HFFc6 (cell line): ENCODE measurements at regions not wholly inside any gene's neighbourhood (a gene's known extent, or its start where the extent isn't known, plus 50 kb on each side); places are given as distances from the start of the nearest gene placed in this dataset.

Experiments used
- DNase-seq: peaks from one replicate; pipeline ENCODE4 v3.0.0-alpha.2; 2018
- H3K27ac Mint-ChIP-seq: 2 replicates; pipeline ENCODE4 v1.8.0; 2020; ENCODE audit warnings: mild to moderate bottlenecking, mixed read lengths
- H3K27me3 Mint-ChIP-seq: 2 replicates; pipeline ENCODE4 v1.8.0; 2021; ENCODE audit warnings: mild to moderate bottlenecking, moderate library complexity, mixed read lengths; ENCODE audit not compliant: insufficient read depth
- H3K36me3 Mint-ChIP-seq: 2 replicates; pipeline ENCODE4 v1.8.0; 2021; ENCODE audit warnings: low read depth, mixed read lengths
- H3K4me1 Mint-ChIP-seq: 2 replicates; pipeline ENCODE4 v1.8.0; 2020; ENCODE audit warnings: low read depth, mixed read lengths
- H3K4me3 Mint-ChIP-seq: 2 replicates; pipeline ENCODE4 v1.8.0; 2020; ENCODE audit warnings: mild to moderate bottlenecking, moderate library complexity, mixed read lengths
- H3K9me3 Mint-ChIP-seq: 2 replicates; pipeline ENCODE4 v1.8.0; 2020; ENCODE audit warnings: mild to moderate bottlenecking, mixed read lengths
- TF ChIP-seq, protein P1 (sequence below): fragments of 200-600 bp; sonication (generic); IDR thresholded peaks from 2 replicates; pipeline ENCODE4 v1.5.0; 2021; ENCODE audit warnings: antibody characterized with exemption, mild to moderate bottlenecking

DNA sequence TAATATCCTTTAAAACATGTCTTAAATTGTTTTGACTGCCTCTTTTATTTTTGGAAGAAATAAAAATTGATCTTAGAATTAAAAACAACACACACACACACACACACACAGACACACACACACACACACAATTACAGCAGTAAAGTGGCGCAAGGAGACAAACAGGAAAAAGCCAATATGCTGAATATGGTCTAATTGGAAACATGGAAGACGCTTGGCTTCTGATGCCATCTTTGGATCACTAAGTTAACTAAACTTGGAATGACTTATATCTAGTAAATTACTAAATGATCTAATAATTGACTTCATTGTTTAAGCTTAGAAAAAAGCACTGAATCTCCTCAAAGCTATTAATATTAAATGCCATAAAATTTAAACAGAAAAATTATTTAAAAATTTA, 1093.4 kb downstream of the ADGRL3 start:
- H3K9me3 Mint-ChIP-seq = peaks cover 51% of the 10 kb centered on the region
- no peaks in the 10 kb centered on the region; the same call in 1 of the 2 replicates for H3K36me3 Mint-ChIP-seq
- no peak overlapping the region for H3K4me3 Mint-ChIP-seq
- H3K27ac Mint-ChIP-seq = no peak overlapping the region
- no peaks in the 10 kb centered on the region for H3K27me3 Mint-ChIP-seq
- DNase-seq = no peak
- no peaks in the 10 kb centered on the region for H3K4me1 Mint-ChIP-seq
- TF ChIP-seq, protein P1, sequence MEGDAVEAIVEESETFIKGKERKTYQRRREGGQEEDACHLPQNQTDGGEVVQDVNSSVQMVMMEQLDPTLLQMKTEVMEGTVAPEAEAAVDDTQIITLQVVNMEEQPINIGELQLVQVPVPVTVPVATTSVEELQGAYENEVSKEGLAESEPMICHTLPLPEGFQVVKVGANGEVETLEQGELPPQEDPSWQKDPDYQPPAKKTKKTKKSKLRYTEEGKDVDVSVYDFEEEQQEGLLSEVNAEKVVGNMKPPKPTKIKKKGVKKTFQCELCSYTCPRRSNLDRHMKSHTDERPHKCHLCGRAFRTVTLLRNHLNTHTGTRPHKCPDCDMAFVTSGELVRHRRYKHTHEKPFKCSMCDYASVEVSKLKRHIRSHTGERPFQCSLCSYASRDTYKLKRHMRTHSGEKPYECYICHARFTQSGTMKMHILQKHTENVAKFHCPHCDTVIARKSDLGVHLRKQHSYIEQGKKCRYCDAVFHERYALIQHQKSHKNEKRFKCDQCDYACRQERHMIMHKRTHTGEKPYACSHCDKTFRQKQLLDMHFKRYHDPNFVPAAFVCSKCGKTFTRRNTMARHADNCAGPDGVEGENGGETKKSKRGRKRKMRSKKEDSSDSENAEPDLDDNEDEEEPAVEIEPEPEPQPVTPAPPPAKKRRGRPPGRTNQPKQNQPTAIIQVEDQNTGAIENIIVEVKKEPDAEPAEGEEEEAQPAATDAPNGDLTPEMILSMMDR = no peak

DNA sequence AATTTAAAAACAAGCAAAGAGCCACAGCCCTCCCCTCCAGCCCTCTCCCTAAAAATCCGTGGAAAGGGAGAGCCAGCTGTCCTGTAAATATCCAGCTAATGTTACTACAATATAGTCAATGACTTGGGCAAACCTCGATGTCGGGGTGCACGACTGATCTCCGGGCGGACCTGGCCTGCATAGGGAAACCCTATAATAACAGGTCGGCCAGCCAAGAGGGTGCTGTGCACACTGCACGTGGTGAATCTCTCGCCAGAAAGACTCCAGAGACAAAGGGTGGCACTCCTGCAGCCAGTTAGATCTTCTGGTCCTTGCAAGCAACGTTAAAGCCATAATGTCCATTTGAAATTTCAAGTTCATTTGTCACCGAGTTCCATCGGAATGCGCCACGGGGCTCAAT, 1092.8 kb downstream of the ADGRL3 start:
- Mint-ChIP-seq H3K9me3 (peaks cover 46% of the 10 kb centered on the region), H3K4me3 (no peak overlapping the region), H3K27ac (no peak overlapping the region), H3K4me1 (no peaks in the 10 kb centered on the region), H3K27me3 (no peaks in the 10 kb centered on the region), H3K36me3 (no peaks in the 10 kb centered on the region; the same call in 1 of the 2 replicates)
- DNase-seq = no peak
- TF ChIP-seq, protein P1 = no peak

DNA sequence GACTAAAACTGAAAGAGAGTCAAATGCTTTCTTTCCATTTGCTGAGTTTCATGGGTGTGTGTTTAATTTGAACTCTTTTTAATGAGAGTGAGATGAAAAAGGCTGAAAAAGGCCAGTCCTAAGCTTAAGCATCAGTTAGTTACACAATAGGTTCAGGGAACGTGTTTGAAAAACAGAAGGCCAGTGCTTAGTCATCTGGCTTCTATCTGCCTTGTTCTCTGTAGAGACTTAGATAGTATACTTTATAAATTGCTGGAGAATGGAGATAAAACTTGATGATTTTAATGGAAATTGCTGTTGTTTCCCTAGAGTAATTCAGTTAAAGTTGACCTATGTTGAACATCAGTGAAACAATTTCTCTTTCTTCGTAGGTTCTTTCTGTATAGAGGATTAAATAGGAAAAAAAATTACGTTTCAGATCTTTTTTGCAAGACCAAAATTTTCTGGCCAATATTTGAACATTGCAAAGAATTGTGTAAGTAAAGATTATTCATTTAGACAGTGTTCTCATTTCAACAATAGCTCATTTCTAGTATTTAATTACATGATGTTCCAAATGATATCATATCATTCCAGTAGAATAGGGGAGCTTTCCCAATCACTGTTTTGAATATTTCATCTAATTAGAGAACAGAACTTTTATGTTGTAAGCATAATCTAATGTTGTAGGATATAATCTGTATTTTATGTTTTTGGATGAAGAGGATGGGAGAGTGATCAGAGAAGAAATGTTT, 1088.8 kb downstream of the ADGRL3 start:
- no peaks in the 10 kb centered on the region for H3K4me1 Mint-ChIP-seq
- peaks cover 28% of the 10 kb centered on the region for H3K9me3 Mint-ChIP-seq
- H3K27me3 Mint-ChIP-seq = no peaks in the 10 kb centered on the region
- DNase-seq = no peak
- TF ChIP-seq, protein P1 = no peak
- H3K4me3 Mint-ChIP-seq = no peak overlapping the region
- no peaks in the 10 kb centered on the region; the same call in 1 of the 2 replicates for H3K36me3 Mint-ChIP-seq
- no peak overlapping the region for H3K27ac Mint-ChIP-seq

DNA sequence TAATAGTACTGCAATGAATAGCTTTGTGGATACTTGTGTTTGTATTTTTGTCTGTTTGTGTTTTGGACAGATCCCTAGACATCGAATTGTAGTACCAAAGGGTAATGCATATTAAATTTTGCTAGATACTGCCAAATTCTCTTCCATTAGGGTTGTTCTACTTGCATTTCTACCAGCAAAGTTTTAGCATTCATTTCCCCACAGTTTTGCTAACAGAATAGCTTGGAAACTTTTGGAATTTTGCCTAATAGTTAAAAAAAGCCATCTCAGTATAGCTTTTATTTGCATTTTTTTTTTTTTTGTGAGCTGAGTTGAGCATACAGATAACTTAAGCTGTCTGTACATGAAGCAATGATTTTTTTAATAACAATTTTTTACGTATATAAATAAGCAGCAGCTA, 1084.9 kb downstream of the ADGRL3 start:
- Mint-ChIP-seq H3K27me3 (no peaks in the 10 kb centered on the region), H3K4me3 (no peak overlapping the region), H3K27ac (no peak overlapping the region), H3K9me3 (peaks cover 20% of the 10 kb centered on the region), H3K36me3 (no peaks in the 10 kb centered on the region), H3K4me1 (no peaks in the 10 kb centered on the region)
- DNase-seq = no peak
- TF ChIP-seq, protein P1 = no peak

DNA sequence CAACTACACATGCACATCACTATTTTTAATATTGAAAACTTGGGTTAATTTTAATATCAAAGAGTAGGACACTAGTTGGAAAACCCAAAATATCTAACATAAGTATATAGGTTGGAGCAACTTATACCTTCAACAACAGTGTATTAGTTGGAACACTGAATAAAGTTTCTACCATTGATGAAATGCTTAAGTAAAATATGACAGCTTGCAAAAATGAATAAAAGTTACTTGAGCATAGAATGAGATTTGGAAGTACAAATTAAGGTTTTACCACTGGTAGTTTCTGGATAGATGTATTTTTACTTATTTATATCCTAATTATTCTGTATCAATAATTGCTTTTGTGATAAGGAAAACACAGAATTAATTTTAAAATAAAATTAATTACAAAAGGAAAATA, 1079.6 kb downstream of the ADGRL3 start:
- H3K4me1 Mint-ChIP-seq = no peaks in the 10 kb centered on the region
- TF ChIP-seq, protein P1 = no peak
- peaks cover 43% of the 10 kb centered on the region for H3K9me3 Mint-ChIP-seq
- no peaks in the 10 kb centered on the region for H3K27me3 Mint-ChIP-seq
- DNase-seq = no peak
- no peak overlapping the region for H3K4me3 Mint-ChIP-seq
- 0 out of 2 replicates have a peak, but pooled peaks cover 4% of the 10 kb centered on the region for H3K36me3 Mint-ChIP-seq
- H3K27ac Mint-ChIP-seq = no peak overlapping the region
